ENCODE measurements at regions not wholly inside any gene's neighbourhood (a gene's known extent, or its start where the extent isn't known, plus 50 kb on each side); places are given as distances from the start of the nearest gene placed in this dataset.

DNA sequence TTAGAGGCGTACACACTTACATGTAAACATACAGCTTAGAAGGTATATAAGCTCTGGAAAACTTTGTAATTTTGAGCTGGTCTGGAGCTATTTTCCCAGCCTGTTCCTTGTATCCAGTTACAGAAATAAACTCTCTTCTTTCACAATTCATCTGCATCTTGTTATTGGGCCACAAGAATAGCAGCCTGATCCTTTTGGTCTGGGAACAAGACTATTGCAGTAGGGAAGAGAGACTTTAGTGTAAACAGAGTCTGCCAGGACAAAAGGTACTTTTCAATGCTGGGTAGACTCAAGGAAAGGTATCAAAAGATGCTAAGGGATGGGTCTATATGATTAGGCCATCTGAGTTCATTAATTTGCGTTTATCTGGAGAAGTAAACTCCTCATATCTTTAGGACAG lies 728.3 kb downstream of the TYW1 start:
- Histone ChIP-seq H3K9me2 (replicated peaks; ENCODE audit: low read depth, low read length) (no peaks in the 10 kb centered on the region), H3F3A (ENCODE audit: low read depth) (no peaks in the 10 kb centered on the region)
- no peak for TF ChIP-seq EZH2phosphoT487 (IDR thresholded peaks at IDR 0.05; ENCODE audit: borderline replicate concordance)
- TF ChIP-seq, protein P1, sequence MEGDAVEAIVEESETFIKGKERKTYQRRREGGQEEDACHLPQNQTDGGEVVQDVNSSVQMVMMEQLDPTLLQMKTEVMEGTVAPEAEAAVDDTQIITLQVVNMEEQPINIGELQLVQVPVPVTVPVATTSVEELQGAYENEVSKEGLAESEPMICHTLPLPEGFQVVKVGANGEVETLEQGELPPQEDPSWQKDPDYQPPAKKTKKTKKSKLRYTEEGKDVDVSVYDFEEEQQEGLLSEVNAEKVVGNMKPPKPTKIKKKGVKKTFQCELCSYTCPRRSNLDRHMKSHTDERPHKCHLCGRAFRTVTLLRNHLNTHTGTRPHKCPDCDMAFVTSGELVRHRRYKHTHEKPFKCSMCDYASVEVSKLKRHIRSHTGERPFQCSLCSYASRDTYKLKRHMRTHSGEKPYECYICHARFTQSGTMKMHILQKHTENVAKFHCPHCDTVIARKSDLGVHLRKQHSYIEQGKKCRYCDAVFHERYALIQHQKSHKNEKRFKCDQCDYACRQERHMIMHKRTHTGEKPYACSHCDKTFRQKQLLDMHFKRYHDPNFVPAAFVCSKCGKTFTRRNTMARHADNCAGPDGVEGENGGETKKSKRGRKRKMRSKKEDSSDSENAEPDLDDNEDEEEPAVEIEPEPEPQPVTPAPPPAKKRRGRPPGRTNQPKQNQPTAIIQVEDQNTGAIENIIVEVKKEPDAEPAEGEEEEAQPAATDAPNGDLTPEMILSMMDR (conservative IDR thresholded peaks at IDR 0.05; ENCODE audit: low read length): no peak

DNA sequence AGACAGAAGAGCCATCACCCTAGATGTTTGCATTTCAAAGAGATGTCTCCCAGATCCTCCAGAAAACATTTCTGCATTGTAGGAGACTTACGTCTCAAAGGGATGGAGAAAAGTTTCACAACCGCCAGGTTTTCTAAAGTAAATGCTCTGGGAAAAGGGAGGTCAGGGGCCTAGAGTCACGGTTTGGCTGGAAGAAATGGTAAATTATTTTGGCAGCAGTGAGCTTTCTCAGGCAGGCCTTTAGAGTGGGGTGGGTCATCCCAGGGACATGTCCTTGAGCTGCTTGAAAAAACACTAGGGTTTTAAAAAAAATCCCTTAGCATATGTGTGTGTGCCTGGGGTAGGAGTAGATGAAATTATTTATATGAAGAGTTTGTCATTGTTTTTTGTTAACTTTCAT lies 728.8 kb downstream of the TYW1 start:
- no peaks in the 10 kb centered on the region for H3K9me2 ChIP-seq (replicated peaks; ENCODE audit: low read depth, low read length)
- no peak overlapping the region for H3K4me3 ChIP-seq (ENCODE audit: low read length, poor library complexity, severe bottlenecking)
- H3K4me1 ChIP-seq (ENCODE audit: insufficient read depth, low read length, poor library complexity, severe bottlenecking): no peaks in the 10 kb centered on the region
- H3K4me2 ChIP-seq (ENCODE audit: low read depth, low read length, poor library complexity, severe bottlenecking): no peak overlapping the region
- TF ChIP-seq, protein P1 (conservative IDR thresholded peaks at IDR 0.05; ENCODE audit: low read length): no peak
- TF ChIP-seq EZH2phosphoT487 (IDR thresholded peaks at IDR 0.05; ENCODE audit: borderline replicate concordance): no peak
- no peak overlapping the region for H2AFZ ChIP-seq (ENCODE audit: low read length)
- H3F3A ChIP-seq (ENCODE audit: low read depth): no peaks in the 10 kb centered on the region
- no peaks in the 10 kb centered on the region for H3K36me3 ChIP-seq (ENCODE audit: insufficient read depth, low read length)
- no peaks in the 10 kb centered on the region for H3K79me2 ChIP-seq (ENCODE audit: insufficient read depth, low read length)
- H3K9ac ChIP-seq (ENCODE audit: low read depth, low read length, poor library complexity, severe bottlenecking): no peak overlapping the region
- no peaks in the 10 kb centered on the region for H3K9me3 ChIP-seq (ENCODE audit: insufficient read depth, low read depth, low read length)
- no peaks in the 10 kb centered on the region for H3K27me3 ChIP-seq (ENCODE audit: insufficient read depth, low read length, poor library complexity, severe bottlenecking)
- no peaks in the 10 kb centered on the region for H4K20me1 ChIP-seq (ENCODE audit: insufficient read depth, low read length, poor library complexity, severe bottlenecking)

More for the DNA sequence above, 728.3 kb downstream of the TYW1 start:
- H4K20me1 ChIP-seq (ENCODE audit: insufficient read depth, low read length, poor library complexity, severe bottlenecking): no peaks in the 10 kb centered on the region
- H3K9ac ChIP-seq (ENCODE audit: low read depth, low read length, poor library complexity, severe bottlenecking): no peak overlapping the region
- no peaks in the 10 kb centered on the region for H3K4me1 ChIP-seq (ENCODE audit: insufficient read depth, low read length, poor library complexity, severe bottlenecking)
- H3K36me3 ChIP-seq (ENCODE audit: insufficient read depth, low read length): no peaks in the 10 kb centered on the region
- H3K4me2 ChIP-seq (ENCODE audit: low read depth, low read length, poor library complexity, severe bottlenecking): no peak overlapping the region
- H3K4me3 ChIP-seq (ENCODE audit: low read length, poor library complexity, severe bottlenecking): no peak overlapping the region
- H3K79me2 ChIP-seq (ENCODE audit: insufficient read depth, low read length): no peaks in the 10 kb centered on the region
- H3K9me3 ChIP-seq (ENCODE audit: insufficient read depth, low read depth, low read length): no peaks in the 10 kb centered on the region
- no peak overlapping the region for H2AFZ ChIP-seq (ENCODE audit: low read length)
- no peaks in the 10 kb centered on the region for H3K27me3 ChIP-seq (ENCODE audit: insufficient read depth, low read length, poor library complexity, severe bottlenecking)

DNA sequence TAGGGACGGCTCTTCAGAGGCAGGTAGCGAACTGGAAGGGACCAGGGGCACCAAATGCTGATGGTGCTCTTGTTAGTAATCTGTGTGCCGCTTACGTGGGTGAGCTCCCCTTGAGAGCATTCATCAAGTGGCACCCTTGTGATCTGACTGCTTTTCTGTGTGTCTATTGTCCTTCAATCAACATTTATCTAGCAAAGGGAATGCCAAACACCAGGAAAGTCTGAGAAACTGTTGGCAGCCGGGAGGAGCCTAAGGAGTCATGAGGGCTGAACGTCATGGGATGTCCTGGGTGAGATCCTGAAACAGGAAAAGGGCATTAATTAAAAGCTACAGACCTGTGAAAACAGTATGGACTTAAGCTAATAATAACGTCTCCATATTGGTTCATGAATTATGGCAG lies 733.1 kb downstream of the TYW1 start:
- Histone ChIP-seq H3K9me2 (replicated peaks; ENCODE audit: low read depth, low read length) (no peaks in the 10 kb centered on the region), H3K4me1 (ENCODE audit: insufficient read depth, low read length, poor library complexity, severe bottlenecking) (no peaks in the 10 kb centered on the region), H3K4me3 (ENCODE audit: low read length, poor library complexity, severe bottlenecking) (no peak overlapping the region), H3K9me3 (ENCODE audit: insufficient read depth, low read depth, low read length) (no peaks in the 10 kb centered on the region), H3K9ac (ENCODE audit: low read depth, low read length, poor library complexity, severe bottlenecking) (no peak overlapping the region), H4K20me1 (ENCODE audit: insufficient read depth, low read length, poor library complexity, severe bottlenecking) (no peaks in the 10 kb centered on the region), H3F3A (ENCODE audit: low read depth) (no peaks in the 10 kb centered on the region), H3K27me3 (ENCODE audit: insufficient read depth, low read length, poor library complexity, severe bottlenecking) (no peaks in the 10 kb centered on the region), H3K4me2 (ENCODE audit: low read depth, low read length, poor library complexity, severe bottlenecking) (no peak overlapping the region), H3K79me2 (ENCODE audit: insufficient read depth, low read length) (no peaks in the 10 kb centered on the region), H2AFZ (ENCODE audit: low read length) (no peak overlapping the region), H3K36me3 (ENCODE audit: insufficient read depth, low read length) (no peaks in the 10 kb centered on the region)
- TF ChIP-seq, protein P1 (conservative IDR thresholded peaks at IDR 0.05; ENCODE audit: low read length): no peak
- TF ChIP-seq EZH2phosphoT487 (IDR thresholded peaks at IDR 0.05; ENCODE audit: borderline replicate concordance): no peak
